ENCODE measurements at regions not wholly inside any gene's neighbourhood (a gene's known extent, or its start where the extent isn't known, plus 50 kb on each side); places are given as distances from the start of the nearest gene placed in this dataset.

GRCh38 chr5:116718317-116718716, 143.7 kb upstream of the SEMA6A start:
- TF ChIP-seq SPI1 (IDR thresholded peaks at IDR 0.05; ENCODE audit: low read depth, low read length) (no peak), POLR2AphosphoS5 (IDR thresholded peaks at IDR 0.05; ENCODE audit: low read depth, low read length) (no peak)
